HL-60 (cell line): ENCODE measurements at regions not wholly inside any gene's neighbourhood (a gene's known extent, or its start where the extent isn't known, plus 50 kb on each side); places are given as distances from the start of the nearest gene placed in this dataset.

Experiments
- DNase-seq, 2 experiments: peaks; one replicate each; pipeline ENCODE4 v3.0.0-alpha.2; 2010 to 2020; ENCODE audit warnings: low read depth in 1 of 2, low spot score in 1 of 2
- H3K27ac ChIP-seq: fragments of 250-450 bp; sonication (Bioruptor Pico); replicated peaks from 2 replicates; pipeline ENCODE4 v1.5.1; 2020; ENCODE audit warnings: mild to moderate bottlenecking, moderate library complexity
- H3K27me3 ChIP-seq: fragments of 250-450 bp; sonication (Bioruptor Pico); 2 replicates; pipeline ENCODE4 v1.5.1; 2021; ENCODE audit warnings: mild to moderate bottlenecking, moderate library complexity; ENCODE audit not compliant: insufficient read depth, poor library complexity, severe bottlenecking
- H3K4me3 ChIP-seq: replicated peaks from 2 replicates; pipeline ENCODE4 v1.5.1; 2011; ENCODE audit warnings: mild to moderate bottlenecking, control low read depth, low read length; ENCODE audit not compliant: insufficient read depth
- GABPA ChIP-seq: IDR thresholded peaks from 2 replicates; pipeline ENCODE4 v1.6.1; 2012; ENCODE audit warnings: low read depth
- POLR2AphosphoS5 ChIP-seq: IDR thresholded peaks from 2 replicates; pipeline ENCODE4 v1.6.1; 2012; ENCODE audit warnings: low read depth
- REST ChIP-seq: IDR thresholded peaks from 2 replicates; pipeline ENCODE4 v1.6.1; 2012; ENCODE audit warnings: low read depth; ENCODE audit not compliant: insufficient replicate concordance
- SPI1 ChIP-seq: IDR thresholded peaks from 2 replicates; pipeline ENCODE4 v1.6.1; 2012; ENCODE audit warnings: low read depth, mild to moderate bottlenecking, borderline replicate concordance
- TF ChIP-seq, protein P1 (sequence below): IDR thresholded peaks from one replicate; pipeline ENCODE4 v1.5.1; 2011; ENCODE audit warnings: low read length, control low read depth, inconsistent platforms; ENCODE audit not compliant: insufficient read depth

GRCh38 chrX:723781-724180 is 93.2 kb downstream of the SHOX start:
- no peak for TF ChIP-seq POLR2AphosphoS5
- no peak overlapping the region for H3K4me3 ChIP-seq
- no peaks in the 10 kb centered on the region for H3K27me3 ChIP-seq
- no peak overlapping the region for H3K27ac ChIP-seq
- no peak for DNase-seq

GRCh38 chrX:721354-721753 is 90.8 kb downstream of the SHOX start:
- Histone ChIP-seq H3K27ac (no peak overlapping the region), H3K4me3 (no peak overlapping the region), H3K27me3 (no peaks in the 10 kb centered on the region)
- DNase-seq = no peak
- TF ChIP-seq, protein P1, sequence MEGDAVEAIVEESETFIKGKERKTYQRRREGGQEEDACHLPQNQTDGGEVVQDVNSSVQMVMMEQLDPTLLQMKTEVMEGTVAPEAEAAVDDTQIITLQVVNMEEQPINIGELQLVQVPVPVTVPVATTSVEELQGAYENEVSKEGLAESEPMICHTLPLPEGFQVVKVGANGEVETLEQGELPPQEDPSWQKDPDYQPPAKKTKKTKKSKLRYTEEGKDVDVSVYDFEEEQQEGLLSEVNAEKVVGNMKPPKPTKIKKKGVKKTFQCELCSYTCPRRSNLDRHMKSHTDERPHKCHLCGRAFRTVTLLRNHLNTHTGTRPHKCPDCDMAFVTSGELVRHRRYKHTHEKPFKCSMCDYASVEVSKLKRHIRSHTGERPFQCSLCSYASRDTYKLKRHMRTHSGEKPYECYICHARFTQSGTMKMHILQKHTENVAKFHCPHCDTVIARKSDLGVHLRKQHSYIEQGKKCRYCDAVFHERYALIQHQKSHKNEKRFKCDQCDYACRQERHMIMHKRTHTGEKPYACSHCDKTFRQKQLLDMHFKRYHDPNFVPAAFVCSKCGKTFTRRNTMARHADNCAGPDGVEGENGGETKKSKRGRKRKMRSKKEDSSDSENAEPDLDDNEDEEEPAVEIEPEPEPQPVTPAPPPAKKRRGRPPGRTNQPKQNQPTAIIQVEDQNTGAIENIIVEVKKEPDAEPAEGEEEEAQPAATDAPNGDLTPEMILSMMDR = no peak
- TF ChIP-seq POLR2AphosphoS5 (no peak), REST (no peak), GABPA (no peak), SPI1 (no peak)

DNA sequence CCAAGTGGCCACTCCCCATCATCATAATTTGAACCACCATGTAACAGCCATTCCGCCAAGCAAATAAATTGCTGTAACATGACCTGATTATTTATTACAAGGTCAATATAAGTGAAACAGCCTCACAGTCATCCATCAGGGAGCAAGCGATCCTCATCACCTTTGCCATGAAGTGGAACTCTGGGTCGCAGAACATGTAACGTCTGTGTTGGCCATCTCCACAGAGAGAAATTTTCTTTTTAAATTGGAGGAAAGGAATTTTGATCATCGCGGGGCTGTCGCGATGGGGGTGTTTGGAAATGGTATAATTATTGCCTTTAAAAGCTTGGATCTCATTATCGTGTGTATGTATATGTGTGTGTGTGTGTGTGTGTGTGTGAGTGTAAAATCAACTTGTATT is 90.2 kb downstream of the SHOX start:
- Histone ChIP-seq H3K27ac (no peak overlapping the region), H3K27me3 (no peaks in the 10 kb centered on the region), H3K4me3 (no peak overlapping the region)
- TF ChIP-seq, protein P1 = no peak
- DNase-seq = no peak

- H3K27me3 ChIP-seq = no peaks in the 10 kb centered on the region
- no peak for DNase-seq
- no peak overlapping the region for H3K27ac ChIP-seq
- H3K4me3 ChIP-seq = no peak overlapping the region
- TF ChIP-seq REST (no peak), SPI1 (no peak), GABPA (no peak), POLR2AphosphoS5 (no peak)
- TF ChIP-seq, protein P1 = no peak
Observed at GRCh38 chrX:720250-720649, 89.7 kb downstream of the SHOX start.
